ENCODE measurements at regions not wholly inside any gene's neighbourhood (a gene's known extent, or its start where the extent isn't known, plus 50 kb on each side); places are given as distances from the start of the nearest gene placed in this dataset.

DNA sequence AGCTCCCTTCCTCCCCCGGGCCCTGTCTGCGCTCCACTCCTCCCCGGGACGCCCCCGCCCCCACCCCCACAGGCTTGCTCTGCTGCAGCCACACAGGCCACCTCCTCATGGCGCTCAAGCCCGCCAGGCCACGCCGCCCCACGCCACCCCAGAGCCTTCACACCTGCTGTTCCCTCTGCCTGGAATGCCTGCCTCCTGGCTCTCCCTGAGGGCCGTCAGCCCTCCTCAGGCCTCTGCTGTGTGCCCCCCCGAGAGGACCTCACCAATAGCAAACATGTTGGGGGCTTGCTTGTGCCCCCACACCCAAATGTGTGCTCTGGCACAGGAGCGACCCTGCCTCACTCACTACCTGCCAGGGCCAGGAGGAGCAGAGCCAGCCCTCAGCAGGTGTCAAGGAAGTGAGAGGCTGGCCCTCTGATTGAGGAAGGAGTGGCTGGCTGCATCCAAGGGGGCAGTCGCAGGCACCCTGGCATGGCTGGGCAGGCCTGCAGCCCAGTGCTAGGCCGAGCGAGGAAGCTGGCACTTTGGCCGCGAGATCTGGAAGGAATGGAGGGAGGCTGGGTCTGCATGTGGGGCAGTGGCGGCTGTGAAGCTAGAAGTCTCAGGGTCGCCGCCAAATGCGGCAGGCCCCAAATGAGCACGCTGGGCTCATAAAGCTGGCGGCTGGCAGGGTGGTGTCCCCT is 86.5 kb downstream of the INHBB start:
- TF ChIP-seq, protein P1, sequence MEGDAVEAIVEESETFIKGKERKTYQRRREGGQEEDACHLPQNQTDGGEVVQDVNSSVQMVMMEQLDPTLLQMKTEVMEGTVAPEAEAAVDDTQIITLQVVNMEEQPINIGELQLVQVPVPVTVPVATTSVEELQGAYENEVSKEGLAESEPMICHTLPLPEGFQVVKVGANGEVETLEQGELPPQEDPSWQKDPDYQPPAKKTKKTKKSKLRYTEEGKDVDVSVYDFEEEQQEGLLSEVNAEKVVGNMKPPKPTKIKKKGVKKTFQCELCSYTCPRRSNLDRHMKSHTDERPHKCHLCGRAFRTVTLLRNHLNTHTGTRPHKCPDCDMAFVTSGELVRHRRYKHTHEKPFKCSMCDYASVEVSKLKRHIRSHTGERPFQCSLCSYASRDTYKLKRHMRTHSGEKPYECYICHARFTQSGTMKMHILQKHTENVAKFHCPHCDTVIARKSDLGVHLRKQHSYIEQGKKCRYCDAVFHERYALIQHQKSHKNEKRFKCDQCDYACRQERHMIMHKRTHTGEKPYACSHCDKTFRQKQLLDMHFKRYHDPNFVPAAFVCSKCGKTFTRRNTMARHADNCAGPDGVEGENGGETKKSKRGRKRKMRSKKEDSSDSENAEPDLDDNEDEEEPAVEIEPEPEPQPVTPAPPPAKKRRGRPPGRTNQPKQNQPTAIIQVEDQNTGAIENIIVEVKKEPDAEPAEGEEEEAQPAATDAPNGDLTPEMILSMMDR (IDR thresholded peaks at IDR 0.05 in 4 of 5, conservative IDR thresholded peaks at IDR 0.05 in 1 of 5): no peak
- no peak for TF ChIP-seq POLR2A (IDR thresholded peaks at IDR 0.05)
